Occipital lobe (tissue), 1 donor: ENCODE measurements at regions not wholly inside any gene's neighbourhood (a gene's known extent, or its start where the extent isn't known, plus 50 kb on each side); places are given as distances from the start of the nearest gene placed in this dataset.

Experiments used
- DNase-seq: peaks from one replicate; lab custom pipeline; 2025; lab: John Stamatoyannopoulos, UW

DNA sequence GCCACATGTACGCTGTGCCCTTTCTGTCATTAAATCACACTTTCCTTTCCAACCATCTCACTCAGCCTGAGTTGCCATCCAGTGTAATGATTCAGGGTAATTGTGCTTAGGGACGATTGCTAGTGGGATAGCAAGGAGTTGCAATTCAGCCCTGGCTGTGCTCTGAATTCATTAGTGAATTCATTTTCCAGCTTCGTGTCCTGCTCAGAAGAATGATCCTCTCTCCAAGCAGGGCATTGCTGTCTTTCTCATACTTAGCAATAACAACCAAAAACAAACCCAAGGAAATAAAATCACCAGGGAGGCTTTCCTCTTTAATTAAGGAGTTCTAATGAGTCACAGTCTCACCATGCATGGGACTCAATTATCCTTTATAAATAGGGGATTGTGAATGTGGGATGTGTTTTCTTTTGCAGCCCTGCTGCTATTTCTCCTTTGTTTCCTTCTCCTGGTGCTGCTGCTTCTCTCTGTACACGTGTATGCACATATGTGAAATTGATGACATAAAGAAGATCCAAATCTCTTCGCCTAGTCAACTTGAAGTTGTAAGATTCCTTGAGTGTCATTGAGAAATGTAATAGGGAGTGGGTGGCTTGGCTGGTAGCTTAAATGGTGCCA is 167.0 kb downstream of the TSEN15 start:
- DNase-seq, result no peak

GRCh38 chr1:184219414-184219813 is 167.4 kb upstream of the C1orf21 start:
- no peak for DNase-seq

- no peak for DNase-seq
Observed at GRCh38 chr1:184219883-184220282, 166.9 kb upstream of the C1orf21 start.

GRCh38 chr1:184221087-184221486 is 165.7 kb upstream of the C1orf21 start:
- no peak for DNase-seq

- no peak for DNase-seq
Observed at GRCh38 chr1:184222652-184223052, 164.2 kb upstream of the C1orf21 start.

GRCh38 chr1:184223216-184223615 is 163.6 kb upstream of the C1orf21 start:
- DNase-seq, result no peak

- DNase-seq, result no peak
Observed at GRCh38 chr1:184225283-184226099, 161.3 kb upstream of the C1orf21 start.

- DNase-seq, result no peak
Observed at GRCh38 chr1:184226100-184226487, 160.7 kb upstream of the C1orf21 start.

GRCh38 chr1:184228558-184228957 is 158.3 kb upstream of the C1orf21 start:
- no peak for DNase-seq

DNA sequence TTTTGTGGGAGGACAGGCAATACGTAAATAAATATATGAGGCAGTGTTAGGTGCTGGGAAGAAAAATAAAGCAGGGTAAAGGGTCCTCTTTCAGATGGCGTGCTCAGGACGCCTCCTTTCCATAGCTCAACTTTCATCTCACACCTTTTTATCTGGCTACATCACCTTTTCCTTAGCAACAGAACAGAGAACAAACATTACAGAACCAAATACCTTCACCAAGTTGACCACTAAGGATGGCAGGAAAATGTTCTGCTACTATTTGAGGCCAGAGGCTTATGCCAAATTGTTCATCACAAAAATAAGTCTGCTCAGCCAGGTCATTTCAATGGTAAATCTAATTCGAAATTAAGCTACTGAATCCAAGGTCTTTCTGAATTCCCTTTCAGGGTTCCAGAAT is 149.2 kb upstream of the C1orf21 start:
- no peak for DNase-seq

GRCh38 chr1:184241446-184241845 is 145.4 kb upstream of the C1orf21 start:
- DNase-seq, result no peak

DNA sequence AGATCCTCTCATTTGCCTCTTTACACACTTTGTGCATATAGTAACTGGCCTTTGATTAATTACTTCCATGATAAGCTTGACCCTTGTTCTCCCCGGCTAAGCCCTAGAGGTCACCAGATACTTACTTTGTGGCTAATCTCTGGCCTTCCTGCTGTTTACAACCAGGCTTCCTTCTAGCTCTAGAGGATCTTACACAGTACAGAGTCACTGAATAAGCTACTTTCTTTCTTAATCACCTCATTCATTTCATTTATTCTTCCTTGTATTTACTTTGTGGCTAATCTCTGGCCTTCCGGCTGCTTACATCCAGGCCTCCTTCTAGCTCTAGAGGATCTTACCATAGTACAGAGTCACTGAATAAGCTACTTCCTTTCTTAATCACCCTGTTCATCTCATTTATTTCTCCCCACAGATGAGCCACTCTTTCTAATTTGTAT is 144.3 kb upstream of the C1orf21 start:
- no peak for DNase-seq

DNA sequence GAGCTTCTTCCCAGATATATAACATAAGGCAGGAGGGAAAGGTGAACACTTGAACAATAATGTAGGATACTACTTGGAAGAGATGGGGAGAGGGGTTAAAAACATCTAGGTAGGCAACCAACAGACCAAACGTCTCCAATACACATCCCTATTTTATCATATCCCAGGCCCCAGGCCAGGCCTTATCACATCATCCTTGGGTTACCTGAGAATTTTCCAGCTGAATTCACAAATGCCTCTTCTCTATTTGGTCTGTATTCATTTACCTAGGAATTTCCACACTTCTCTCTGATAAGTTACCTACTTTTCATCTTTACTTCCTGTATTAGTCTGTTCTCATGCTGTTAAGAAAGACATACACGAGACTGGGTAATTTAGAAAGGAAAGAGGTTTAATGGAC is 141.9 kb upstream of the C1orf21 start:
- DNase-seq, result no peak

DNA sequence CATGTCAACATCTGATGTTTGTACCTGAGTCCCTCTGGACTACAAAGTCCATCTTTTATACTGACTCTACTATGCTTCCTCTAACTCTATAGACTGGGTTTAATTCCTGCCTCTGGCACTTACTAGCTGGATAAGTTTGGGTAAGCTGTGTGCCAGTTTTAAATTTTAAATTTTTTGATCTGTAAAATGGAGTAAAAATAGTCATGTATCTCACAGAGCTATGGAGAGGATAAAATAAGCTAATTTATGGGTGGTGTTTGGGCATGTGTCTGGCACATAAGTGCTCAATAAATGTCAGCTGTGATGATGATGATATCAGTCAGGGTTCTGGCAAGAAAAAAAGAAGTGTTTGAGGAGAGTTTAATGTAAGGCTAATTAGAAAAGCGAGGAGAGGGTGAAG is 139.2 kb upstream of the C1orf21 start:
- no peak for DNase-seq

- DNase-seq, result no peak
Observed at GRCh38 chr1:184253921-184254320, 132.9 kb upstream of the C1orf21 start.

DNA sequence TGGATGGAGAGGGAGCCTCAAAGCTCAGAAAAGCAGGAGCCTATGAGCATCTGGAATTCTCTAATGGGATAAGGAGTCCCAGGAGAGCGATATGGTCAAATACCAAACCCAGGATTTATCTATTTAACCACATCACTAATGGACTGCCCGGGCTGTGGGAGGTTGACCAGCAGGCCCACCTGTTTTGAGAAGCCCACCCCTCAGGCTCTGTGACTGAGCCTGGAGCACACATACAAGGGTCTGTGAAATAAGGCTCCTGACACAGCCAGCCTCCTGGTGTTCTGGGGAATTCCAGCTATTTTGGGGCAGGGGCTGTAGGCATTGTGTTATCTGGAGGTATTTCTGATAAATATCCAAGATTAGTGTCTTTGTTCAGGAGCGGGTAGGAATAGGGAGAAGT is 132.0 kb upstream of the C1orf21 start:
- DNase-seq, result no peak

- DNase-seq, result no peak
Observed at GRCh38 chr1:184255560-184255959, 131.3 kb upstream of the C1orf21 start.

DNA sequence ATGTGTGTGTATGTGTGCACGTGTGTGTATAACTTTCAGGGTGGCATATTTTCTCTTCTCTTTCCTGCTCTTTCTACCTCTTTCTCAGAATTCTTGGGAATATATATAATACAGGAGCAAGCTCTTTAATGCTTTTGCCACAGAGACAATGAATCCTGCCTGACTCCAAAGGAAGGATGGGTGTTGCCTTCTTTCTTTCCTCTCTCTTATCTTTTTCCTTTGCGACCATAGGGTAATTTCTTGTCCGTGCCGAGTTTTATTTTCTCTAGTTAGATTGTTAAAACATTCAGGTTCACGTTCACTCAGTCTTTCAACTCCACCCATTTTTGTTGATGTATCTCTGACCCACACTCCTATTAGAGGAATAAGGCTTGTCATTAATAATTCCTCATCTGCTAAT is 129.0 kb upstream of the C1orf21 start:
- DNase-seq, result no peak

DNA sequence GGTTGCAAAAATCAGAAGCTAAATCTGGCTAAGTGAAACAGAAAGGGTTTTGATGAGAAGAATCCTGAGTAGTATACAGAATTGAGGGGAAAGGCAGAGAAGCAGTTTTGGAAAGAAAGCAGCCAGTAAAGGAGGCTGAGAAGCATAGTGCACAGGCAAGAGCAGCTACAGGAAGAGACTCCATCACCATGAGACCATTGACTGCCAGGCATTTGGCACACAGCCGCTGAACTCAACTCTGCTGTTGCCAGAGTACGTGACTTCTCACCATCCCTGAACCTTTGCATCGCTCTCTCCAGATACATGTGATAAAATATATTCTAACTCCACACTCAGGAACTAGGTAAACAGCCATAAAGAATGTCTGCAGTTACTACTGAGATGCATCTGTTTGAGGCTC is 128.3 kb upstream of the C1orf21 start:
- no peak for DNase-seq

GRCh38 chr1:184260382-184260781 is 126.4 kb upstream of the C1orf21 start:
- DNase-seq, result no peak

DNA sequence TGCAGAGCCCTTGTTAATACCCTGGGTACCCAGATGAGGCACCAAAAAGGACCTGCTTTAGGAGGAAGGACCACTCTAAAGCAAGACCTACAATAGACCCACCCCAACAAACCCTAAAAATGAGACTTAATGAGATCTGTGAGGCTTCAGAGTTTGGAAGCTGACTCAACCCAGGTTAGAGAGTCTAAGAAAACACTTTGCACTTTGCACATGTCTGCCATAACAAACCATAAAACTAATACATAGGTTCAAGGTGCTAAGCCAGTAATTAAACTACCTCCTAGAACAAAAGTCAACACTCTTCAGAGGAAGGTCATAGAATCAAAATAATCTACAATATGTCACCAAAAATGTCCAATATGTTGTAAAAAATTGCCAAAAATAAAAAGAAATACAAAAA is 124.7 kb upstream of the C1orf21 start:
- DNase-seq, result no peak

DNA sequence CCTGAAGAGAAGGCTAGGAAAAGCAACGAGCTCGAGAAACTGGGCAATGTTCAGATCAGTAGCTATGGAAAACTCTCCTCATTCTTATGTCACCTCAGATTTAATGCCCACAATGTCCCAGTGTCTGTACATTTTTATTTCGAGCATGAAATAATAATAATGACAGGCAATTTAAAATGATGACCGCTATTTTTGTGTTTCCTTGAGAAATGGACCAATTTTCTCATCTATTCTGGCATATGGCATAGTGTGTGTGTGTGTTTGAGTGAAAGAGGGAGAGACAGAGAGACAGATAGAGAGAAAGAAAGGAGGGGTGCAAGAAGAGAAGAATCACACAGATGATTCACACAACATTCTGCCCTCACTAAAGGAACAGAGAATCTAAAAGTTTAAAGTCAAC is 119.1 kb upstream of the C1orf21 start:
- no peak for DNase-seq

- no peak for DNase-seq
Observed at GRCh38 chr1:184270556-184270955, 116.3 kb upstream of the C1orf21 start.
